ENCODE measurements at regions not wholly inside any gene's neighbourhood (a gene's known extent, or its start where the extent isn't known, plus 50 kb on each side); places are given as distances from the start of the nearest gene placed in this dataset.

- DNase-seq = no peak
- H3K27me3 Mint-ChIP-seq (ENCODE audit: insufficient read depth) = no peaks in the 10 kb centered on the region; the same call in 1 of the 2 replicates
- peaks cover 44% of the 10 kb centered on the region for H3K9me3 Mint-ChIP-seq
- no peak overlapping the region for H3K27ac Mint-ChIP-seq
- no peak overlapping the region for H3K4me3 Mint-ChIP-seq
- no peak for TF ChIP-seq CTCF (IDR thresholded peaks at IDR 0.05)
- no peaks in the 10 kb centered on the region for H3K36me3 Mint-ChIP-seq (ENCODE audit: low read depth)
- H3K4me1 Mint-ChIP-seq (ENCODE audit: low read depth) = no peaks in the 10 kb centered on the region
These were observed 625.7 kb upstream of the PCDH9 start for GRCh38 chr13:67855741-67856238.

DNA sequence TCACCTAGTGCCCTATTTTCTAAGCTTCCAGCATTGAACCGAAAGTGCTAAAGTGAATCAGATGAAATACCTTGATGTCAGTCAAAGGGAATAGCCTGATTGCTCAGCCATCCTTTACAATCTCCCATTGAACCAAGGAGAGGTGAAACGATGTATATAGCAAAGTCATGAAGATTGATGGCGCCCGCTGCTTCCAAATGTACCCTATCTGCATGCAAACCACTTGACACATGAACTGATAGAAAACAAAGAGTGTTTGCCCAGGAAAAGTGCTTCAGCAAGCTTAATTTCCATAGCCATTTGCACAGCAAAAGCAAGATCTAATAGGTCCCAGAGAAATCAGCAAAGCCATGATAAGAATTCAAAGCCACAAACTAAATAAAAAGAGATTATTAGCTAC lies 624.9 kb upstream of the PCDH9 start:
- peaks cover 43% of the 10 kb centered on the region for H3K9me3 Mint-ChIP-seq
- H3K36me3 Mint-ChIP-seq (ENCODE audit: low read depth) = no peaks in the 10 kb centered on the region
- no peak for TF ChIP-seq CTCF (IDR thresholded peaks at IDR 0.05)
- H3K4me1 Mint-ChIP-seq (ENCODE audit: low read depth) = no peaks in the 10 kb centered on the region
- no peak for DNase-seq
- no peak overlapping the region for H3K27ac Mint-ChIP-seq
- no peaks in the 10 kb centered on the region; the same call in 1 of the 2 replicates for H3K27me3 Mint-ChIP-seq (ENCODE audit: insufficient read depth)
- no peak overlapping the region for H3K4me3 Mint-ChIP-seq

GRCh38 chr13:67844574-67844973 lies 614.4 kb upstream of the PCDH9 start:
- Mint-ChIP-seq H3K36me3 (ENCODE audit: low read depth) (no peaks in the 10 kb centered on the region; the same call in 1 of the 2 replicates), H3K27ac (no peak overlapping the region), H3K4me1 (ENCODE audit: low read depth) (no peaks in the 10 kb centered on the region), H3K27me3 (ENCODE audit: insufficient read depth) (peaks cover 3% of the 10 kb centered on the region; the same call in 1 of the 2 replicates), H3K9me3 (peaks cover 34% of the 10 kb centered on the region), H3K4me3 (no peak overlapping the region)
- no peak for DNase-seq
- no peak for TF ChIP-seq CTCF (IDR thresholded peaks at IDR 0.05)

GRCh38 chr13:67841071-67841470 lies 610.9 kb upstream of the PCDH9 start:
- H3K4me3 Mint-ChIP-seq = no peak overlapping the region
- H3K4me1 Mint-ChIP-seq (ENCODE audit: low read depth) = no peaks in the 10 kb centered on the region
- no peak for TF ChIP-seq CTCF (IDR thresholded peaks at IDR 0.05)
- H3K36me3 Mint-ChIP-seq (ENCODE audit: low read depth) = no peaks in the 10 kb centered on the region; the same call in 1 of the 2 replicates
- no peak overlapping the region for H3K27ac Mint-ChIP-seq
- no peak for DNase-seq
- peaks cover 36% of the 10 kb centered on the region for H3K9me3 Mint-ChIP-seq
- H3K27me3 Mint-ChIP-seq (ENCODE audit: insufficient read depth) = peaks cover 3% of the 10 kb centered on the region; the same call in 1 of the 2 replicates

GRCh38 chr13:67833564-67833963 lies 603.4 kb upstream of the PCDH9 start:
- H3K4me3 Mint-ChIP-seq = no peak overlapping the region
- H3K36me3 Mint-ChIP-seq (ENCODE audit: low read depth) = no peaks in the 10 kb centered on the region
- H3K9me3 Mint-ChIP-seq = peaks cover 15% of the 10 kb centered on the region
- no peak for TF ChIP-seq CTCF (IDR thresholded peaks at IDR 0.05)
- no peak for DNase-seq
- H3K27me3 Mint-ChIP-seq (ENCODE audit: insufficient read depth) = no peaks in the 10 kb centered on the region
- H3K27ac Mint-ChIP-seq = no peak overlapping the region
- no peaks in the 10 kb centered on the region for H3K4me1 Mint-ChIP-seq (ENCODE audit: low read depth)

DNA sequence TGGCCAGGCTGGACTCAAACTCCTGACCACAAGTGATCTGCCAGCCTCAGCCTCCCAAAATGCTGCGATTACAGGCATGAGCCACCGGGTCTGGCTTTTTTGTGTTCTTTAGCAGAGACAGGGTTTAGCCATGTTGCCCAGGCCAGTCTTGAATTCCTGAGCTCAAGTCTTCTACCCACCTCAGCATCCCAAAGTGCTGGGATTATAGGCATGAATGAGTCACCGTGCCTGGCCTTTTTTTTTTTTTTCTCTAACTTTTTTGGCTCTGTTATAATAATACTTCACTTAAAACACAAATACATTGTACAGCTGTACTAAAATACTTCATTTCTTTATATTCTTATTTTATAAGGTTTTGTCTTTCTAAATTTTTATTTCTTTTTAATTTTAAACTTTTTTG lies 599.5 kb upstream of the PCDH9 start:
- no peak for DNase-seq
- Mint-ChIP-seq H3K27me3 (ENCODE audit: insufficient read depth) (no peaks in the 10 kb centered on the region), H3K36me3 (ENCODE audit: low read depth) (no peaks in the 10 kb centered on the region), H3K27ac (no peak overlapping the region), H3K9me3 (peaks cover 40% of the 10 kb centered on the region), H3K4me1 (ENCODE audit: low read depth) (no peaks in the 10 kb centered on the region), H3K4me3 (no peak overlapping the region)
- TF ChIP-seq CTCF (IDR thresholded peaks at IDR 0.05) = no peak
